ENCODE measurements at regions not wholly inside any gene's neighbourhood (a gene's known extent, or its start where the extent isn't known, plus 50 kb on each side); places are given as distances from the start of the nearest gene placed in this dataset.

GRCh38 chr16:87206646-87207451 is 110.3 kb downstream of the C16orf95 start:
- TF ChIP-seq CTCF (IDR thresholded peaks at IDR 0.05) = no peak
- no peak for TF ChIP-seq ZFX (IDR thresholded peaks at IDR 0.05; ENCODE audit: borderline replicate concordance)

Measured in 22Rv1 (cell line).